SK-N-MC (cell line): ENCODE measurements at regions not wholly inside any gene's neighbourhood (a gene's known extent, or its start where the extent isn't known, plus 50 kb on each side); places are given as distances from the start of the nearest gene placed in this dataset.

Experiments used
- DNase-seq: peaks from one replicate; pipeline ENCODE4 v3.0.0-alpha.2; 2011; ENCODE audit warnings: low read depth, low spot score
- H3K27ac ChIP-seq: fragments of 200-600 bp; sonication (generic); 2 replicates; pipeline ENCODE4 v1.5.1; 2016; ENCODE audit warnings: mixed run types
- H3K36me3 ChIP-seq: fragments of 200-600 bp; sonication (generic); 2 replicates; pipeline ENCODE4 v1.6.1; 2017; ENCODE audit warnings: antibody characterized with exemption, low read length, mixed read lengths; ENCODE audit not compliant: insufficient read depth
- H3K4me3 ChIP-seq: fragments of 200-600 bp; sonication (generic); 2 replicates; pipeline ENCODE4 v1.5.1; 2016
- H3K9ac ChIP-seq: fragments of 200-600 bp; sonication (generic); 2 replicates; pipeline ENCODE4 v1.8.0; 2017; ENCODE audit warnings: mixed run types, mixed read lengths; ENCODE audit not compliant: insufficient read length
- H3K9me3 ChIP-seq: fragments of 200-600 bp; sonication (generic); 2 replicates; pipeline ENCODE4 v1.6.1; 2017; ENCODE audit warnings: low read depth, mild to moderate bottlenecking, antibody characterized with exemption, low read length, moderate library complexity, mixed read lengths
- EZH2 ChIP-seq: fragments of 200-600 bp; sonication (generic); IDR thresholded peaks from one replicate; pipeline ENCODE4 v1.6.1; 2017; ENCODE audit warnings: antibody characterized with exemption
- FOXP2 ChIP-seq: optimal IDR thresholded peaks from 2 replicates; pipeline ENCODE3; 2011; ENCODE audit warnings: mild to moderate bottlenecking, moderate library complexity; ENCODE audit not compliant: insufficient read depth; ENCODE audit errors: extremely low read length, control extremely low read depth
- POLR2AphosphoS5 ChIP-seq: IDR thresholded peaks from 2 replicates; pipeline ENCODE4 v1.6.1; 2012; ENCODE audit warnings: mild to moderate bottlenecking, low read depth, low read length, borderline replicate concordance

DNA sequence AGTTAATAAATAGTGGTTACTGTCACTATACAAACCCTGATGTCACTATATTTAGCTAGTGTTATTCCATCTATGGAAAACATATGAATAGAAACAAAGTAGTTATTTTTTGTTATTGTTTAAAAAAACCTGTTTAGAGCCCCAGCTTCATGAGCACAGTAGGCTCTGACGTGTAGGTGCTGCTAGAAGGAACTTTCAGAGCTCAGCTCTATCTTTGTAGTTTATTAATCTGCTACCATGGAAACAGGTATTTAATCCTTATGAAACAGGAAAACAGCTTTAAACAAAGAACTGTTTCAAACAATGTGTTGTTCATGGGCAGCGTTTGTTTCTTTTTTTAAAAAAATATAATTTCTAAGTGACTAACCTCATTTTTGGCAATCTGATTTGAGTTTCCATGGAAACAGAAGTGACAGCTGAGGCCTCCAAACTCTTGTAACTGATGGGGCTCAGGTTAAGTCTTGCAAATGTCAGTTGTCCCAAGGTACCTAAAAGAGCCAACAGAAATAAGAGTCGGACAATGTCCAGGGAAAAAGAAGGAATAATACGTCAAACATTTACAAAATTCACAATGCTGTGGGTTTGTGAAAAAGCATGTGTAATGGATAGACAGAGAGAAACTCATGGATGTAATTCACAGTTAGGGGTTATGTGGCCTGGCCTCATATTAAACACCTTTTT lies 162.0 kb upstream of the C21orf91 start:
- Histone ChIP-seq H3K27ac (no peak overlapping the region), H3K4me3 (no peak overlapping the region), H3K36me3 (no peaks in the 10 kb centered on the region), H3K9me3 (no peaks in the 10 kb centered on the region), H3K9ac (no peak overlapping the region)
- TF ChIP-seq POLR2AphosphoS5 (no peak), EZH2 (no peak), FOXP2 (no peak)
- no peak for DNase-seq

DNA sequence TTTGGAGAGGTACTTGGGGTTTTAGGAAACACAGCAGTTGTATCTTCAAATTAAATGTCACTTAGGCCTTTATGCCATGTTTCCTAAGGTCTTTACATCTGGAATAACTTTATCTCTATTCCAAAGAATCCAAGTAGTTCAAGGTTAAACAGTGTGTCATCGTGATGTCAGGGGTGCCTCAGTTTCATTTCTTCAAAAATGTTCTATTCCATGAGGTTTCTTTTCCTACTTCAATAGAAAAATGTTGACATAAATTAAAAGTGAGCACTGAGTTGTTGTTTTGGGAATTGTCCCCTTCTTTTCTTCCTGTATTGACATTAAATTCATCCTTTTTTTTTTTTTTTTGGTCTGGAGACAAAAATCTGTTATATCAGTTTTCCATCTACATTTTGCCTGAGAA lies 160.6 kb upstream of the C21orf91 start:
- H3K4me3 ChIP-seq, result no peak overlapping the region
- DNase-seq, result no peak
- no peak overlapping the region for H3K9ac ChIP-seq
- no peak overlapping the region for H3K27ac ChIP-seq
- no peaks in the 10 kb centered on the region for H3K36me3 ChIP-seq
- TF ChIP-seq FOXP2, result no peak
- no peak for TF ChIP-seq POLR2AphosphoS5
- TF ChIP-seq EZH2, result no peak
- no peaks in the 10 kb centered on the region for H3K9me3 ChIP-seq

DNA sequence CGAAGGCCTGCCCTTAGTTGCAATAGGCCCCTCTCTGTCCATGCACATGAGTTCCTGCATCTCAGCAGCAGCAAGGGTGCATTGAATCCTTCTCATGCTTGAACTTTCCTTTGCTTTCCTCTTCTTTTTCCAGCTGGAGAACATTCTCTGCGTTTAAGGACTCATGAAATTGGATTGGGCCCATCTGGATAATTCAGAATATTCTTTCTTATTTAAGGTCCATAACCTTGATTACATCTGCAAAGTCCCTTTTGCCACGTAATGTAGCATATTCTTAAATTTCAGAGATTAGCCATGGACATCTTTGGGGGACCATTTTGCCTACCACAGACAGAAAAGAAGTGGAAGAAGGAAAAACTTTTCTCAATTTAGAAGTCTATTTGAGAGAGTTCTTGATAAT lies 159.7 kb upstream of the C21orf91 start:
- no peak for DNase-seq
- no peak overlapping the region for H3K9ac ChIP-seq
- H3K4me3 ChIP-seq, result no peak overlapping the region
- no peak for TF ChIP-seq FOXP2
- no peak for TF ChIP-seq POLR2AphosphoS5
- no peak for TF ChIP-seq EZH2
- no peaks in the 10 kb centered on the region for H3K9me3 ChIP-seq
- no peak overlapping the region for H3K27ac ChIP-seq
- no peaks in the 10 kb centered on the region for H3K36me3 ChIP-seq

DNA sequence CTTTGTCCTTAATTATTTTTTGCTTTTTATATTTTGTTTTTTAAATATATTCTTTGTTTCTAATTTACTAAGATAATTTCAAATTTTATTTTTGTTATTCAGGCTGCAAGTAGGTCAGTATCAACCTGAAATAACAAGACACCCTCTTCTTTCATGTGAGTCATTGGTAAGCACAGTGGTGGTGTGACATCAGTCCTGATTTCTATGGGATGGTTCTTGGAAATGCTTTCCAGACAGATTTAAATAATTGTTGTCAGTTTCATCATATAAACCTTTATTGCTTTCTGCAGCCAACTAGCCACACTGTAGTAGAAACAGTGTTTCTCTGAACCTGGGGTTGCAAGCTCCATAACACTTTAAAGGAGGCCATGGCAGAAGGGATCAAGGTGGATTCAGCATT lies 157.5 kb upstream of the C21orf91 start:
- Histone ChIP-seq H3K27ac (no peak overlapping the region), H3K9me3 (no peaks in the 10 kb centered on the region), H3K36me3 (no peaks in the 10 kb centered on the region), H3K4me3 (no peak overlapping the region), H3K9ac (no peak overlapping the region)
- no peak for DNase-seq
- TF ChIP-seq EZH2 (no peak), FOXP2 (no peak), POLR2AphosphoS5 (no peak)

DNA sequence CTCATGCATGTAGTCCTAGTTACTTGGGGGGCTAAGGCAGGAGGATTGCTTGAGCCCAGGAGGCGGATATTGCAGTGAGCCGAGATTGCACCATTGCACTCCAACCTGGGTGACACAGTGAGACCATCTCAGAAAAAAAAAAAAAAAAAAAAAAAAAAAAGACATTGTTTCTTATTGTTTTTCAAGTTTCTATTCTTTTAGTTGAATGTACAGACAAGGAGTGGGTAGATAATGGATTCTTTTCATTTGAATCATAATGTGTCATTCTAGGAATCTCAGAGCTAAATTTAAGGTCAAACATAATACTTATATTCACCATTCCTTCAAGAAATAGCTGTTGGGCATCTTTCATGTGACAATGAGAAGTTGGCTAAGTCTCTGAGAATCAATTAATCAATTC lies 157.0 kb upstream of the C21orf91 start:
- Histone ChIP-seq H3K9me3 (no peaks in the 10 kb centered on the region), H3K36me3 (no peaks in the 10 kb centered on the region), H3K9ac (no peak overlapping the region), H3K27ac (no peak overlapping the region), H3K4me3 (no peak overlapping the region)
- no peak for DNase-seq
- TF ChIP-seq POLR2AphosphoS5 (no peak), EZH2 (no peak), FOXP2 (no peak)

DNA sequence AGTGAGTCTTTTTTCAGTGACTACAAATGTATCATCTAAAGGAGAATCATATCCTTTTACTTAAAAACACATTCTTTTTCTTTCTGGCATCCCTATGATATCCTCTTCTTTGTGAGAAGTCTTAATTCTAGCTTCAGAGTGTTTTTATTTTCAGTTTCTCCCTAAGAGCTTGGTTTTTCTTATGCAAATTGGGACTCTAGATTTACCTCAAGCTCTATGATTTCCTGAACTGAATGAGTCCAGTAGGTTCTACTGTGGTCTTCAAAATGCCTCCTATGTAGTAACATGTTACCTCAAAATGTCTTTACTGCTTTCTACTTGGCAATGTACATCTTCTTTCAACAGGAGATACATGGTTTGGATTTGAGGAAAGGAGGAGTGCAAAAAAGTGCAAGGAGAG lies 148.2 kb upstream of the C21orf91 start:
- Histone ChIP-seq H3K9me3 (no peaks in the 10 kb centered on the region), H3K4me3 (no peak overlapping the region), H3K9ac (no peak overlapping the region), H3K27ac (no peak overlapping the region), H3K36me3 (no peaks in the 10 kb centered on the region)
- TF ChIP-seq POLR2AphosphoS5 (no peak), EZH2 (no peak), FOXP2 (no peak)
- DNase-seq, result no peak

DNA sequence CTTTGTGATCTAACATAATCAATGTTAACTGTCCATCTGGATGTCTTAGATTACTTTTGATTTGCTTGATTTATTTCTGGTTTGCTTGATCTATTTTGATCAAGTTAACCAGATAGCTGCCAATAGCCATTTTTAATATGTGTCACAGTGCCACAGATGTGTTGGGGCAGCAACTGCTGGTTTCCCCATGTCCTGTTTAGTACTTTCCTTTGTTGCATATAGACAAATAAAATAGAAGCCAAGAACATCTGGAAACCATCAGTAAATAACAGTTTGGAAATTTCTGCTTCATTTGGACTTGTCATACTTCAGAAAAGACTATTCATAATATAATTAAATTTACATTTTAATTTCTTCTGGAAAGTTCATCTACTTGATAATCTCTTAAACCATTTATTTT lies 145.6 kb upstream of the C21orf91 start:
- TF ChIP-seq FOXP2 (no peak), POLR2AphosphoS5 (no peak), EZH2 (no peak)
- H3K27ac ChIP-seq, result no peak overlapping the region
- no peaks in the 10 kb centered on the region for H3K36me3 ChIP-seq
- H3K4me3 ChIP-seq, result no peak overlapping the region
- H3K9me3 ChIP-seq, result no peaks in the 10 kb centered on the region
- no peak overlapping the region for H3K9ac ChIP-seq
- no peak for DNase-seq

DNA sequence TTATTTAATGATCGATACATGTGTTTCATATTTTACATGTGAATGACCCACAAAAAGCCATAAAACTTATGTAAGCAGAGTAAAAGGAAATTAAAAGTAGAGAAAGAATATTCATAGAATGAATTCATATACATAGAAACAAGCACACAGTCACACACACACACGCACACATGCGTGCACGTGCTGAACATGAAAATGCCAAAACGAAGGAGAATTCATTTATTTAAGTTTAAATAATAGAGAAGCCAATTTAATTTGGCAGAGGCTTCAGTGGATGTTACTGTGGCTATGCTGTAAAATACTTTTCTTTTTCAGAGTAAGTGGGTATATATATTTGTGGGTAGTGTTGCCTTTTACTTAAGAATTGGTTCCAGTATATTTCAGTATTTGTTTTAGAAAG lies 145.0 kb upstream of the C21orf91 start:
- H3K4me3 ChIP-seq, result no peak overlapping the region
- TF ChIP-seq POLR2AphosphoS5, result no peak
- TF ChIP-seq EZH2, result no peak
- TF ChIP-seq FOXP2, result no peak
- no peak overlapping the region for H3K27ac ChIP-seq
- no peak overlapping the region for H3K9ac ChIP-seq
- no peaks in the 10 kb centered on the region for H3K36me3 ChIP-seq
- H3K9me3 ChIP-seq, result no peaks in the 10 kb centered on the region
- no peak for DNase-seq

DNA sequence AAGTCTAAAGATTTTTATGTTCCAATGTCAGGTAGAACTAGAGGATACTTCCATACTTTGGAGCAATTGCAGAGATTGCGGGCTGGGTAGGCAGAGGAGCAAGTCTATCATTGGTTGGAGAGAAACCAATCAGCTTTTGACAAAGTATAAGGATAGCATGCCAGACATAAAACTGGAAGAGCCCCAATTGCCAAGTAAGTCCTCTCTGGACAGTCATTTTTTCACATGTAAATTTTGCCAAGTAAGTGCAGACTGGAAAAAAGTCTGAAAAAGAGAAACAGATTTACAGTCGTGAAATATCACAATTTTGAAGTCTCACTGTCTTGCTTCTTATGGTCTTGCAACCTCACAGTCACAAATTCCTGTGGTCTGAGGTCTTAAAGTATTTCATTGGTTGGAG lies 131.4 kb upstream of the C21orf91 start:
- TF ChIP-seq FOXP2 (no peak), EZH2 (no peak), POLR2AphosphoS5 (no peak)
- DNase-seq, result no peak
- H3K9ac ChIP-seq, result no peak overlapping the region
- no peak overlapping the region for H3K4me3 ChIP-seq
- H3K27ac ChIP-seq, result no peak overlapping the region
- no peaks in the 10 kb centered on the region for H3K36me3 ChIP-seq
- no peaks in the 10 kb centered on the region for H3K9me3 ChIP-seq
